K562 (cell line): ENCODE measurements at regions not wholly inside any gene's neighbourhood (a gene's known extent, or its start where the extent isn't known, plus 50 kb on each side); places are given as distances from the start of the nearest gene placed in this dataset.

ENCODE experiments used
- ATAC-seq: fragments of 200-7000 bp; cut with Tn5 transposase; 3 replicates; pipeline ENCODE4 v1.9.1; 2020; ENCODE audit warnings: moderate library complexity
- BruUV-seq: library from RNA; stranded (reverse); fragments of 400-500 nt; replicated peaks from 2 replicates; lab custom pipeline; 2021; lab: Mats Ljungman, UMichigan
- CTCF ChIA-PET: fragments of 300-600 bp; formaldehyde crosslinking; extraction: SDS; loops from one replicate; lab custom pipeline; 2021; ENCODE audit warnings: low intra/inter-chr PET ratio; lab: Yijun Ruan, JAX
- POLR2A ChIA-PET: fragments of 300-600, 350-650 bp; sonication (Branson Sonifier 250); formaldehyde crosslinking; extraction: SDS; loops from one replicate; lab custom pipeline; 2021; ENCODE audit warnings: antibody characterized with exemption, inconsistent platforms; lab: Yijun Ruan, JAX
- DNase-seq, 4 experiments: peaks; one replicate each; pipeline versions ENCODE4 v3.0.0 to v3.0.0-alpha.2; 2011 to 2018; ENCODE audit warnings: low spot score in 3 of 4, mixed read lengths in 3 of 4; ENCODE audit errors: extremely low read depth in 1 of 4
- FAIRE-seq: peaks from 2 replicates; lab custom pipeline; 2011; peaks lifted over from hg19 to GRCh38; lab: Jason Lieb, UNC
- H2AFZ ChIP-seq: 2 replicates; pipeline ENCODE4 v1.6.0; 2011; ENCODE audit warnings: low read depth, low read length, control low read depth, inconsistent platforms
- H3K27ac ChIP-seq: fragments of 200-600 bp; 3 replicates; pipeline ENCODE4 v1.8.0; 2011; ENCODE audit warnings: low read depth, mild to moderate bottlenecking, control low read depth, inconsistent platforms, low read length, moderate library complexity, mixed read lengths; ENCODE audit errors: extremely low read depth
- H3K27me3 ChIP-seq, 2 experiments: fragments of 300-600 bp in 1 of 2; 2 replicates in 1 of 2; 3 replicates in 1 of 2; pipeline versions ENCODE4 v1.6.0 to v1.8.0; 2011; ENCODE audit warnings: inconsistent platforms in 2 of 2, low read length in 2 of 2, mild to moderate bottlenecking in 1 of 2, mixed read lengths in 1 of 2, moderate library complexity in 1 of 2; ENCODE audit not compliant: control insufficient read depth in 2 of 2, insufficient read depth in 2 of 2
- H3K36me3 ChIP-seq: fragments of 300-600 bp; 3 replicates; pipeline ENCODE4 v1.8.0; 2011; ENCODE audit warnings: mild to moderate bottlenecking, low read length, inconsistent platforms; ENCODE audit not compliant: control insufficient read depth, insufficient read depth
- H3K4me1 ChIP-seq, 2 experiments: fragments of 200-600 bp in 1 of 2; replicated peaks in 1 of 2; 2 replicates in 1 of 2; 3 replicates in 1 of 2; pipeline versions ENCODE4 v1.5.1 to v1.8.0; 2011; ENCODE audit warnings: inconsistent platforms in 2 of 2, low read length in 2 of 2, mild to moderate bottlenecking in 1 of 2, mixed read lengths in 1 of 2, moderate library complexity in 1 of 2; ENCODE audit not compliant: control insufficient read depth in 2 of 2, insufficient read depth in 2 of 2
- H3K4me2 ChIP-seq: 2 replicates; pipeline ENCODE4 v1.6.1; 2011; ENCODE audit warnings: low read length, control low read depth, inconsistent platforms, mixed read lengths; ENCODE audit not compliant: insufficient read depth
- H3K4me3 ChIP-seq: fragments of 200-600 bp; sonication (generic), shearing (Covaris generic); 2 replicates; pipeline ENCODE4 v1.5.1; 2016; ENCODE audit warnings: control low read depth, inconsistent platforms
- H3K79me2 ChIP-seq: fragments of 200-600 bp; 3 replicates; pipeline ENCODE4 v1.8.0; 2011; ENCODE audit warnings: low read length, inconsistent platforms; ENCODE audit not compliant: control insufficient read depth, insufficient read depth
- H3K9ac ChIP-seq, 2 experiments: 2 replicates each; pipeline versions ENCODE4 v1.6.0 to v1.6.1; 2011; ENCODE audit warnings: low read depth in 2 of 2, low read length in 2 of 2, control low read depth in 1 of 2, inconsistent platforms in 1 of 2, mild to moderate bottlenecking in 1 of 2, mixed read lengths in 1 of 2; ENCODE audit not compliant: insufficient read depth in 1 of 2
- H3K9me1 ChIP-seq: one replicate; pipeline ENCODE4 v1.6.0; 2011; ENCODE audit warnings: inconsistent platforms, mild to moderate bottlenecking, low read length, moderate library complexity; ENCODE audit not compliant: control insufficient read depth, insufficient read depth
- H3K9me3 ChIP-seq: replicated peaks from 2 replicates; pipeline ENCODE4 v1.5.1; 2011; ENCODE audit warnings: low read depth, low read length, inconsistent platforms; ENCODE audit not compliant: control insufficient read depth, insufficient read depth
- H4K20me1 ChIP-seq: replicated peaks from 2 replicates; pipeline ENCODE4 v1.6.1; 2011; ENCODE audit warnings: low read length, inconsistent platforms, mixed read lengths; ENCODE audit not compliant: control insufficient read depth, insufficient read depth
- GTF2A2 ChIP-seq: IDR thresholded peaks from 2 replicates; pipeline ENCODE4 v1.6.1; 2016; ENCODE audit warnings: mild to moderate bottlenecking, missing genetic modification characterization, missing compliant biosample characterization
- MAZ ChIP-seq, 2 experiments: fragments of 450-650 bp in 1 of 2; sonication (generic) in 1 of 2; formaldehyde crosslinking; IDR thresholded peaks in 1 of 2; conservative IDR thresholded peaks in 1 of 2; 2 replicates each; pipeline versions ENCODE4 v1.4.0 to v1.5.0; 2020; ENCODE audit warnings: mild to moderate bottlenecking in 1 of 2, missing genetic modification reagents in 1 of 2
- MXI1 ChIP-seq: IDR thresholded peaks from 2 replicates; pipeline ENCODE4 v1.6.1; 2011; ENCODE audit warnings: low read depth, mild to moderate bottlenecking, improper control_type of control experiment, low read length
- MYBL2 ChIP-seq, 2 experiments: fragments of 450-650 bp in 1 of 2; sonication (generic) in 1 of 2; formaldehyde crosslinking in 1 of 2; IDR thresholded peaks; 2 replicates each; pipeline versions ENCODE4 v1.6.1 to v1.8.1; 2017 to 2022; ENCODE audit warnings: borderline replicate concordance in 1 of 2, inconsistent platforms in 1 of 2, low read depth in 1 of 2, mild to moderate bottlenecking in 1 of 2, missing genetic modification reagents in 1 of 2, moderate library complexity in 1 of 2
- ZNF583 ChIP-seq: fragments of 250-450 bp; sonication (Bioruptor Pico); IDR thresholded peaks from 2 replicates; pipeline ENCODE4 v1.4.0; 2020
- WGBS: fragments of 100-300 bp; shearing (Covaris generic); methylation state at CpG from one replicate; pipeline ENCODE4 v1.1.6; 2016; ENCODE audit warnings: low coverage, mixed read lengths; ENCODE audit not compliant: insufficient coverage; ENCODE audit errors: missing lambda C conversion rate; 5-methylcytosine and 5-hydroxymethylcytosine counted together
- in situ Hi-C: fragments of 300-500 bp; cut with MboI; formaldehyde crosslinking; loops from 4 replicates; pipeline ENCODE4 v1.15.0; 2018; ENCODE audit warnings: inconsistent platforms, mixed read lengths
- intact Hi-C: fragments of 100-400 bp; cut with micrococcal nuclease; formaldehyde crosslinking; loops from 2 replicates; pipeline ENCODE4 v1.14.2; 2022
- TF ChIP-seq, protein P1 (sequence below), 2 experiments: fragments of 450-650 bp in 1 of 2; sonication (generic) in 1 of 2; formaldehyde crosslinking; conservative IDR thresholded peaks; 2 replicates each; pipeline versions ENCODE4 v1.4.0 to v1.8.1; 2020 to 2022; ENCODE audit warnings: mild to moderate bottlenecking in 1 of 2, missing genetic modification reagents in 1 of 2

DNA sequence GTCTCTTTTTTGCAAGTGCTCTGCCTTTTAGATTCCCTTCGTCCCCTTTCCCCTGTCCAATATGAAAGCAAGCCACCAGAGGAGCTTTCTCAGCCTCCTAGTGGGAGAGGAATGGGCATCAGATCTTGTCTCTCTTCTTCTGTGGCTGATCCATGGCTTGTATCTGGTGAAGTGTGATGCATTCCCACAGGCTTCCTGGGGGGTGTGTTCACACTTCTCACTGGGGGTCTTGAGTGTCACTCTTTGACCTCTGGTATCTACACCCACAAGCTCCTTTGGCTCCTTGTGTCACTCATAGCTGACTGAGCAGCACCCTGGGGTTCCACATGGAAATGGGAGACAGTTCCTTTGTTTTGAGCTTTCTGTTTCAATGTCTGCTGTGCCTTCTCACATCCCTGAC is 411.5 kb downstream of the GADD45G start:
- Histone ChIP-seq H3K79me2 (no peaks in the 10 kb centered on the region), H3K36me3 (no peaks in the 10 kb centered on the region), H3K4me3 (no peak overlapping the region), H3K27ac (no peak overlapping the region), H4K20me1 (no peaks in the 10 kb centered on the region), H3K9me1 (no peaks in the 10 kb centered on the region), H3K9me3 (no peaks in the 10 kb centered on the region), H3K4me2 (no peak overlapping the region), H3K4me1 (no peaks in the 10 kb centered on the region), H2AFZ (no peak overlapping the region)
- no peak for FAIRE-seq
- no TSS peak for BruUV-seq
- DNase-seq: no peak
- in situ Hi-C loops: no loop called here
- intact Hi-C loops: no loop called here
- ChIA-PET POLR2A (no interaction called here), CTCF (no interaction called here)
- ATAC-seq: no peak
- WGBS: 0% methylated on average over 1 of the region's 1 CpG
- TF ChIP-seq MYBL2 (IDR thresholded peaks at IDR 0.05; ENCODE audit: low read depth): no peak
- TF ChIP-seq MYBL2 (CRISPR knock-in tag; IDR thresholded peaks at IDR 0.05; ENCODE audit: borderline replicate concordance): no peak
- no peak for TF ChIP-seq ZNF583 (CRISPR knock-in tag)
- TF ChIP-seq GTF2A2 (tag): no peak
- no peak for TF ChIP-seq MAZ (CRISPR knock-in tag; conservative IDR thresholded peaks at IDR 0.05 in 1 of 2, IDR thresholded peaks at IDR 0.05 in 1 of 2)
- TF ChIP-seq, protein P1, sequence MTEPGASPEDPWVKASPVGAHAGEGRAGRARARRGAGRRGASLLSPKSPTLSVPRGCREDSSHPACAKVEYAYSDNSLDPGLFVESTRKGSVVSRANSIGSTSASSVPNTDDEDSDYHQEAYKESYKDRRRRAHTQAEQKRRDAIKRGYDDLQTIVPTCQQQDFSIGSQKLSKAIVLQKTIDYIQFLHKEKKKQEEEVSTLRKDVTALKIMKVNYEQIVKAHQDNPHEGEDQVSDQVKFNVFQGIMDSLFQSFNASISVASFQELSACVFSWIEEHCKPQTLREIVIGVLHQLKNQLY (CRISPR knock-in tag; conservative IDR thresholded peaks at IDR 0.05): no peak
- no peak for TF ChIP-seq MXI1
- TF ChIP-seq, all 486 proteins: peak for 0
- H3K27me3 ChIP-seq: peaks cover 2 to 11% of the 10 kb centered on the region in 2 experiments; a peak in 2 of 5 replicates
- H3K9ac ChIP-seq: no peak overlapping the region
